ENCODE measurements at regions not wholly inside any gene's neighbourhood (a gene's known extent, or its start where the extent isn't known, plus 50 kb on each side); places are given as distances from the start of the nearest gene placed in this dataset.

DNA sequence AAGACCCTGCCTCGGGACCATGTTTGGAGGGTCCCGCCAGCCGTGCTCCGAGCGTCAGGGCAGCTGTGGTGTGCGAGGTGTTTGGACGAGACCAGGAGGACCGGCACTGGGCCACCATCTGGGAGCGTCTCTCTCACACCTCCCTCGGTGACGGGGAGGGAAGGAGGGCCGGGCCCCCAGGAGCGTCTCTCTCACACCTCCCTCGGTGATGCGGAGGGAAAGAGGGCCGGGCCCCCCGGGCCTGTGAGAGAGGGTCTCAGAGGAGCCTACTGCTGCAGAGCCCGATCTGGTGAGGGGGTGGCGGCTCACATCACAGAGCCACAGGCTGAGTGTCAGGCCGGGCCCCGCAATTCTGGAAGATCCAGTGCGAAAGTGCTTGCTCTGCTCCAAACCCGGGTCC, 65.8 kb upstream of the CFAP46 start (continued):
- TF ChIP-seq, protein P1, sequence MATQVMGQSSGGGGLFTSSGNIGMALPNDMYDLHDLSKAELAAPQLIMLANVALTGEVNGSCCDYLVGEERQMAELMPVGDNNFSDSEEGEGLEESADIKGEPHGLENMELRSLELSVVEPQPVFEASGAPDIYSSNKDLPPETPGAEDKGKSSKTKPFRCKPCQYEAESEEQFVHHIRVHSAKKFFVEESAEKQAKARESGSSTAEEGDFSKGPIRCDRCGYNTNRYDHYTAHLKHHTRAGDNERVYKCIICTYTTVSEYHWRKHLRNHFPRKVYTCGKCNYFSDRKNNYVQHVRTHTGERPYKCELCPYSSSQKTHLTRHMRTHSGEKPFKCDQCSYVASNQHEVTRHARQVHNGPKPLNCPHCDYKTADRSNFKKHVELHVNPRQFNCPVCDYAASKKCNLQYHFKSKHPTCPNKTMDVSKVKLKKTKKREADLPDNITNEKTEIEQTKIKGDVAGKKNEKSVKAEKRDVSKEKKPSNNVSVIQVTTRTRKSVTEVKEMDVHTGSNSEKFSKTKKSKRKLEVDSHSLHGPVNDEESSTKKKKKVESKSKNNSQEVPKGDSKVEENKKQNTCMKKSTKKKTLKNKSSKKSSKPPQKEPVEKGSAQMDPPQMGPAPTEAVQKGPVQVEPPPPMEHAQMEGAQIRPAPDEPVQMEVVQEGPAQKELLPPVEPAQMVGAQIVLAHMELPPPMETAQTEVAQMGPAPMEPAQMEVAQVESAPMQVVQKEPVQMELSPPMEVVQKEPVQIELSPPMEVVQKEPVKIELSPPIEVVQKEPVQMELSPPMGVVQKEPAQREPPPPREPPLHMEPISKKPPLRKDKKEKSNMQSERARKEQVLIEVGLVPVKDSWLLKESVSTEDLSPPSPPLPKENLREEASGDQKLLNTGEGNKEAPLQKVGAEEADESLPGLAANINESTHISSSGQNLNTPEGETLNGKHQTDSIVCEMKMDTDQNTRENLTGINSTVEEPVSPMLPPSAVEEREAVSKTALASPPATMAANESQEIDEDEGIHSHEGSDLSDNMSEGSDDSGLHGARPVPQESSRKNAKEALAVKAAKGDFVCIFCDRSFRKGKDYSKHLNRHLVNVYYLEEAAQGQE (IDR thresholded peaks at IDR 0.05; ENCODE audit: low read depth) = no peak
- TF ChIP-seq EZH2 (IDR thresholded peaks at IDR 0.05) (no peak), ZNF274 (IDR thresholded peaks at IDR 0.05; ENCODE audit: low read depth, low read length) (no peak), EGR1 (IDR thresholded peaks at IDR 0.05; ENCODE audit: low read depth) (no peak), ZFX (IDR thresholded peaks at IDR 0.05) (no peak), SRF (IDR thresholded peaks at IDR 0.05; ENCODE audit: low read depth) (no peak), ELF1 (IDR thresholded peaks at IDR 0.05; ENCODE audit: borderline replicate concordance, low read depth) (no peak), RAD21 (IDR thresholded peaks at IDR 0.05; ENCODE audit: low read depth) (no peak)
- TF ChIP-seq, protein P2, sequence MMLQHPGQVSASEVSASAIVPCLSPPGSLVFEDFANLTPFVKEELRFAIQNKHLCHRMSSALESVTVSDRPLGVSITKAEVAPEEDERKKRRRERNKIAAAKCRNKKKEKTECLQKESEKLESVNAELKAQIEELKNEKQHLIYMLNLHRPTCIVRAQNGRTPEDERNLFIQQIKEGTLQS (IDR thresholded peaks at IDR 0.05) = no peak
- TF ChIP-seq, protein P3, sequence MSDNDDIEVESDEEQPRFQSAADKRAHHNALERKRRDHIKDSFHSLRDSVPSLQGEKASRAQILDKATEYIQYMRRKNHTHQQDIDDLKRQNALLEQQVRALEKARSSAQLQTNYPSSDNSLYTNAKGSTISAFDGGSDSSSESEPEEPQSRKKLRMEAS (IDR thresholded peaks at IDR 0.05) = no peak

DNA sequence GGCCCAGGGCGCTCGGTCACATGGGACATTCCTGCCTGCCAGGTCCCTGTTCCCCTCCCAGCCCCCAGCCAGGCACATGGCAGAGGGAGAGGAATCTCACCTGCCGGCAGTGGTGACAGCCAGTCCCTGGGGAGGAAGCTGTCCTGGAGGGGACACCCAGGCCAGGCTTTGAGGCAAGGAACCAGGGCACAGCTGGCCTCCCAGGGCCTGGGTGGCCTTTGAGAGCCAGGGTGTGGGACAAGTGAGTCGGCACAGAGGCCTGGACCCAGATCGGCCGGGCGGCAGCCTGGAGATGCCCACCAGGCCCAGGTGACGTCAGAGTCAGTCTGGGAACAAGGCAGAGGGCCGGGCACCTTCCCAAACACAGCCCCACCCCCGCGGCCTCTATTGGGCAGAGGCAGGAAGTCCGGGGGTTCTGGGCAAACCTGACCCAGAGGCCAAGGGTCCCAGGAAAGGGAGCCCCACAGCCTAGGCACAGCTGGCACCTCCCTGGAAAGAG, 65.0 kb upstream of the CFAP46 start:
- H3K4me1 ChIP-seq (ENCODE audit: control insufficient read depth in 1 of 2, insufficient read depth in 2 of 2, low read length in 2 of 2) = peaks cover 0 to 12% of the 10 kb centered on the region in 2 experiments; a peak in 1 of 4 replicates
- no peak overlapping the region for H2AFZ ChIP-seq (ENCODE audit: low read depth, low read length, poor library complexity, severe bottlenecking)
- no peak overlapping the region for H3K9ac ChIP-seq (ENCODE audit: low read length)
- no TSS peak for BruUV-seq (replicated peaks)
- ChIA-PET CTCF (no interaction called here), POLR2A (no interaction called here), RAD21 (ENCODE audit: low non-redundant PET in 1 of 2, low total read pairs in 2 of 2, uncharacterized antibody in 2 of 2, unreplicated experiment in 2 of 2) (no interaction called here)
- no peaks in the 10 kb centered on the region for H3K9me3 ChIP-seq (ENCODE audit: control insufficient read depth in 1 of 2, insufficient read depth in 1 of 2, low read depth in 1 of 2, low read length in 2 of 2)
- H3K4me3 ChIP-seq (replicated peaks in 1 of 2; ENCODE audit: low read depth in 1 of 2, low read length in 2 of 2) = no peak overlapping the region
- no peak overlapping the region for H3K27ac ChIP-seq (ENCODE audit: low read depth, low read length)
- H3K27me3 ChIP-seq (ENCODE audit: insufficient read depth, low read length) = no peaks in the 10 kb centered on the region
- ATAC-seq (no peak), DNase-seq (ENCODE audit: low read depth, low spot score) (no peak)
- no peaks in the 10 kb centered on the region for H3K9me2 ChIP-seq (ENCODE audit: insufficient read depth)
- H3K79me2 ChIP-seq (ENCODE audit: insufficient read depth, low read length) = no peaks in the 10 kb centered on the region
- no peak overlapping the region for H3K4me2 ChIP-seq (ENCODE audit: low read length)
- H3K36me3 ChIP-seq (ENCODE audit: control insufficient read depth in 1 of 2, insufficient read depth in 2 of 2, low read length in 2 of 2) = no peaks in the 10 kb centered on the region
- no peaks in the 10 kb centered on the region for H4K20me1 ChIP-seq (ENCODE audit: insufficient read depth)
- intact Hi-C loops (cut with micrococcal nuclease) = no loop called here
- no peak for TF ChIP-seq EGR1 (IDR thresholded peaks at IDR 0.05; ENCODE audit: low read depth)
- no peak for TF ChIP-seq RAD21 (IDR thresholded peaks at IDR 0.05; ENCODE audit: low read depth)
- TF ChIP-seq SRF (IDR thresholded peaks at IDR 0.05; ENCODE audit: low read depth) = no peak
- no peak for TF ChIP-seq CBX3 (IDR thresholded peaks at IDR 0.05; ENCODE audit: low read depth)
- TF ChIP-seq ELF1 (IDR thresholded peaks at IDR 0.05; ENCODE audit: borderline replicate concordance, low read depth) = no peak
- no peak for TF ChIP-seq YY1 (IDR thresholded peaks at IDR 0.05; ENCODE audit: extremely low read depth, insufficient replicate concordance, low read depth, low read length)
- no peak for TF ChIP-seq TCF7L2 (IDR thresholded peaks at IDR 0.05; ENCODE audit: borderline replicate concordance, extremely low read depth, insufficient read depth, insufficient read length)
- TF ChIP-seq, protein P4, sequence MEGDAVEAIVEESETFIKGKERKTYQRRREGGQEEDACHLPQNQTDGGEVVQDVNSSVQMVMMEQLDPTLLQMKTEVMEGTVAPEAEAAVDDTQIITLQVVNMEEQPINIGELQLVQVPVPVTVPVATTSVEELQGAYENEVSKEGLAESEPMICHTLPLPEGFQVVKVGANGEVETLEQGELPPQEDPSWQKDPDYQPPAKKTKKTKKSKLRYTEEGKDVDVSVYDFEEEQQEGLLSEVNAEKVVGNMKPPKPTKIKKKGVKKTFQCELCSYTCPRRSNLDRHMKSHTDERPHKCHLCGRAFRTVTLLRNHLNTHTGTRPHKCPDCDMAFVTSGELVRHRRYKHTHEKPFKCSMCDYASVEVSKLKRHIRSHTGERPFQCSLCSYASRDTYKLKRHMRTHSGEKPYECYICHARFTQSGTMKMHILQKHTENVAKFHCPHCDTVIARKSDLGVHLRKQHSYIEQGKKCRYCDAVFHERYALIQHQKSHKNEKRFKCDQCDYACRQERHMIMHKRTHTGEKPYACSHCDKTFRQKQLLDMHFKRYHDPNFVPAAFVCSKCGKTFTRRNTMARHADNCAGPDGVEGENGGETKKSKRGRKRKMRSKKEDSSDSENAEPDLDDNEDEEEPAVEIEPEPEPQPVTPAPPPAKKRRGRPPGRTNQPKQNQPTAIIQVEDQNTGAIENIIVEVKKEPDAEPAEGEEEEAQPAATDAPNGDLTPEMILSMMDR (IDR thresholded peaks at IDR 0.05 in 2 of 3, conservative IDR thresholded peaks at IDR 0.05 in 1 of 3; ENCODE audit: borderline replicate concordance in 1 of 3, insufficient read depth in 1 of 3, low read depth in 2 of 3, low read length in 2 of 3) = no peak
- TF ChIP-seq, protein P3 (IDR thresholded peaks at IDR 0.05) = no peak
- TF ChIP-seq FOSL1 (IDR thresholded peaks at IDR 0.05; ENCODE audit: low read depth) = no peak
- no peak for TF ChIP-seq ZNF274 (IDR thresholded peaks at IDR 0.05; ENCODE audit: low read depth, low read length)
- TF ChIP-seq EZH2 (IDR thresholded peaks at IDR 0.05) = no peak
- no peak for TF ChIP-seq POLR2AphosphoS5 (IDR thresholded peaks at IDR 0.05; ENCODE audit: low read depth, low read length)
- TF ChIP-seq JUND (IDR thresholded peaks at IDR 0.05) = no peak
- TF ChIP-seq CEBPB (IDR thresholded peaks at IDR 0.05; ENCODE audit: low read depth) = no peak
- no peak for TF ChIP-seq EZH2phosphoT487 (IDR thresholded peaks at IDR 0.05; ENCODE audit: borderline replicate concordance)
